ENCODE measurements at regions not wholly inside any gene's neighbourhood (a gene's known extent, or its start where the extent isn't known, plus 50 kb on each side); places are given as distances from the start of the nearest gene placed in this dataset.

DNA sequence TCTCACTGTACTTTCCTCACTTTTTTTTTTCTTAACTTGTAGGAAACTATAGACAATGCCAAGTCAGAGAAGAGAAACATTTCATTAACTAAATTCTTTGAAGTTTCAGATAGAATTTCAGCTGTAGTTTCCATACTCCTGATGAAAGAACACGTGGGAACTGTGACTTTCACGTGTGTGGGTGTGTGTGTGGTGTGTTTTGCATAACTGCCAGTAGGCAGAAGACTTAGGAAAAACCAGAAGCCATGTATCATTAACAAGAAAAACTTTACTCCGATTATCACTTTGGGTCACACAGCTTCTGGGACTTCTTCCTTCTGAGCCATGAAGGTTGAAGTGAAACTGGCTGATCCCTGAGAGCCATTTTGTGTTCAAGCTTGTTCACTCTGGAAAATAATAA is 483.3 kb downstream of the TFAP2B start:
- no peak for TF ChIP-seq GATA3 (IDR thresholded peaks at IDR 0.05; ENCODE audit: low read depth, low read length)
- no peak for TF ChIP-seq GATA2 (IDR thresholded peaks at IDR 0.05; ENCODE audit: low read depth, low read length)

- no peak for TF ChIP-seq GATA3 (IDR thresholded peaks at IDR 0.05; ENCODE audit: low read depth, low read length)
- no peak for TF ChIP-seq GATA2 (IDR thresholded peaks at IDR 0.05; ENCODE audit: low read depth, low read length)
Observed at GRCh38 chr6:51302431-51302830, 483.8 kb downstream of the TFAP2B start.

DNA sequence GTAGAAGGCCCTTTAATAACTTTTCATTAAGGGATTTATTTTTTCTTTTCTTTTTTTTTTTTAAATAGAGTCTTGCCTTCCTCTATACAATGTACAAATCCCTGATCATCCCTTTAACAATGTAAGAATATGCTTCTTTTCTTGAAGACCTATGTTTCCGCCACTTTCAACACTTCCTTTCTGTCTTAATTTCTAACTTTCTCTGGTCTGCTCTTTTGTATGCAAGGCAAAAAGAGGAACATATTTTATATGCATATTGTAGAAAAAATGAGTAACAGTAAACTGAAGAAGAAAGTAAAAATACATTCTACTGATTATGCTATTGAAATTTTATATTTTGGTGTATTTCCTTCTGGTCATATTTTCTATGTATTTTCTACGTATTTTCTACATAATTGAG is 484.7 kb downstream of the TFAP2B start:
- TF ChIP-seq GATA2 (IDR thresholded peaks at IDR 0.05; ENCODE audit: low read depth, low read length) (no peak), GATA3 (IDR thresholded peaks at IDR 0.05; ENCODE audit: low read depth, low read length) (no peak)

DNA sequence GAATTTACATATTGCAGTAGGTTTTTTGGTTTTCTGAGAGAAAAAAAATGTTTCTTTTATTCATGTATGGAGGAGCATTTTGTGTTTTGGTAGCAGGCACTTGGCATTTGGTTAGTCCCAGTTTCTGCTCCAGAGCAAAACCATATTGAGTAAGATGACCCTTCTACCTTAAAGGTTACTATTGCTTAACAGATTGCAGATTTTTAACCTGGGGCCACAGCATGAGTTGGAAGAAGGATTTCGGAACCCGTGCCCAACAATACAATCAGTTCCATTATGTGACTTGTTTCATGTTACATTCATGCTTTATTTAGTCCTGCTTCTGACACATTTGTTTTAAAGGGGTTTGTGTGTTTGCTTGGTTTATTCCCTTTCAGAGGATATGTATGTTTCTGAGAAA is 496.3 kb downstream of the TFAP2B start:
- TF ChIP-seq GATA2 (IDR thresholded peaks at IDR 0.05; ENCODE audit: low read depth, low read length) (no peak), GATA3 (IDR thresholded peaks at IDR 0.05; ENCODE audit: low read depth, low read length) (no peak)

GRCh38 chr6:51318674-51319073 is 500.0 kb downstream of the TFAP2B start:
- no peak for TF ChIP-seq GATA2 (IDR thresholded peaks at IDR 0.05; ENCODE audit: low read depth, low read length)
- no peak for TF ChIP-seq GATA3 (IDR thresholded peaks at IDR 0.05; ENCODE audit: low read depth, low read length)

GRCh38 chr6:51322505-51322904 is 503.8 kb downstream of the TFAP2B start:
- TF ChIP-seq GATA3 (IDR thresholded peaks at IDR 0.05; ENCODE audit: low read depth, low read length) (no peak), GATA2 (IDR thresholded peaks at IDR 0.05; ENCODE audit: low read depth, low read length) (no peak)

- TF ChIP-seq GATA2 (IDR thresholded peaks at IDR 0.05; ENCODE audit: low read depth, low read length) (no peak), GATA3 (IDR thresholded peaks at IDR 0.05; ENCODE audit: low read depth, low read length) (no peak)
Observed at GRCh38 chr6:51323056-51323455, 504.4 kb downstream of the TFAP2B start.

GRCh38 chr6:51330971-51331370 is 512.3 kb downstream of the TFAP2B start:
- TF ChIP-seq GATA3 (IDR thresholded peaks at IDR 0.05; ENCODE audit: low read depth, low read length) (no peak), GATA2 (IDR thresholded peaks at IDR 0.05; ENCODE audit: low read depth, low read length) (no peak)

DNA sequence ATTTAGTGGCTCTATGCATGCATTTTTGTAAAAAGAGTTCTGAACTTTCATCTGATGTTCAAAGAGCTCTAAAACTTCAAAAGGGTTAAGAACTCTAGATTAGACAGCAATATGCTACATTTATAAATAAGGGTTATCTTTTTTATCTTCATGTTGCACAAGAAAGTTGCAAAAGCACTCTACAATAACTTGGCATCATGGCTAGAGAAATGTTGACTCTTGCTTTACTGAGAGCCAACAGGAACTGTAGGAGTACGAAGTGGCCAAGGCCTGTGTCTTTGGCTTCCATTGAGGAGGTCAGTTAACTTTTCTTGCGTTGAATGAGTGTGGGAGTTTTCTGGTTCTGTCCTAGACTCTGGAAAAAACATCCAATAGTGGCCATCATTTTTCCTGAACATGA is 516.9 kb downstream of the TFAP2B start:
- TF ChIP-seq GATA2 (IDR thresholded peaks at IDR 0.05; ENCODE audit: low read depth, low read length) (no peak), GATA3 (IDR thresholded peaks at IDR 0.05; ENCODE audit: low read depth, low read length) (no peak)

DNA sequence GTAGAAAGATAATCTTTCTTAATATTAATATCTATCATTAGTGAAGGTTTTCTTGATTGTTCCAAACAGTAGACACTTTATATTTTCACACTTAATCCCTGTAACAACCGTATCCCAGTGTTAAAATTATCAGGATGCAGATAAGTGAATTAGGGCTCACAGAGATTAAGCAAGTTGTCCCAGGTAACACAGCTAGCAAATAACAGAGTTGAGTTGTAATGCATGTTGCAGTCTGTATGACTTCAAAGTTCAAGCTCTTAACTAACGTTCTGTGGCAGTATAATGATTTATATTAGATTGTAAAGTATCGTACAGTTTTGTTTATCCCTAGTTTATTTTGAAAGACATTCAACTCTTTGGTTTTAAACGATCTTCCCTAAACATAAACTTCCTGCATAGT is 517.5 kb downstream of the TFAP2B start:
- TF ChIP-seq GATA2 (IDR thresholded peaks at IDR 0.05; ENCODE audit: low read depth, low read length) = no peak
- no peak for TF ChIP-seq GATA3 (IDR thresholded peaks at IDR 0.05; ENCODE audit: low read depth, low read length)

GRCh38 chr6:51337277-51337676 is 518.6 kb downstream of the TFAP2B start:
- TF ChIP-seq GATA3 (IDR thresholded peaks at IDR 0.05; ENCODE audit: low read depth, low read length) = no peak
- no peak for TF ChIP-seq GATA2 (IDR thresholded peaks at IDR 0.05; ENCODE audit: low read depth, low read length)

GRCh38 chr6:51339108-51339507 is 520.4 kb downstream of the TFAP2B start:
- no peak for TF ChIP-seq GATA3 (IDR thresholded peaks at IDR 0.05; ENCODE audit: low read depth, low read length)
- TF ChIP-seq GATA2 (IDR thresholded peaks at IDR 0.05; ENCODE audit: low read depth, low read length) = no peak

DNA sequence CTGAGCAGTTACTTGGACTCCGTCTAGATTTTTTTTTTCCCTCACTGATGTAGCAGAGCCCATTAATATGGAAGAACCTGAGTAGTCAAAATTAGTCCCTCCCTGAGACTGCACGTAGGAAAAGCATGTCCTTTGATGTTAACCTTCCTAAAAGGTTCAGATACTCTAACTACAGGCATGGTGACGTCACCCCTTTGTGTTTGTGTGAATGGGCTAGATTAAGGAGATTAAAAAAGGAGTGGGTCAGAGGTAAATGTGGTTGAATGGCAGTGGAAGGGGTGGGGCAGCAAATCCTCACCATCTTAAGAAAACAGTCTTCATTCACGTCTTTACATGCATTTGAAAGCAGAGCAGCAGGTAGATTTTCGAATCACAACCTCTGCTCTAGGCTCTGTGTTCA is 521.1 kb downstream of the TFAP2B start:
- TF ChIP-seq GATA2 (IDR thresholded peaks at IDR 0.05; ENCODE audit: low read depth, low read length) (no peak), GATA3 (IDR thresholded peaks at IDR 0.05; ENCODE audit: low read depth, low read length) (no peak)

GRCh38 chr6:51342393-51342792 is 523.7 kb downstream of the TFAP2B start:
- no peak for TF ChIP-seq GATA3 (IDR thresholded peaks at IDR 0.05; ENCODE audit: low read depth, low read length)
- no peak for TF ChIP-seq GATA2 (IDR thresholded peaks at IDR 0.05; ENCODE audit: low read depth, low read length)

- no peak for TF ChIP-seq GATA2 (IDR thresholded peaks at IDR 0.05; ENCODE audit: low read depth, low read length)
- TF ChIP-seq GATA3 (IDR thresholded peaks at IDR 0.05; ENCODE audit: low read depth, low read length) = no peak
Observed at GRCh38 chr6:51349857-51350256, 531.2 kb downstream of the TFAP2B start.

DNA sequence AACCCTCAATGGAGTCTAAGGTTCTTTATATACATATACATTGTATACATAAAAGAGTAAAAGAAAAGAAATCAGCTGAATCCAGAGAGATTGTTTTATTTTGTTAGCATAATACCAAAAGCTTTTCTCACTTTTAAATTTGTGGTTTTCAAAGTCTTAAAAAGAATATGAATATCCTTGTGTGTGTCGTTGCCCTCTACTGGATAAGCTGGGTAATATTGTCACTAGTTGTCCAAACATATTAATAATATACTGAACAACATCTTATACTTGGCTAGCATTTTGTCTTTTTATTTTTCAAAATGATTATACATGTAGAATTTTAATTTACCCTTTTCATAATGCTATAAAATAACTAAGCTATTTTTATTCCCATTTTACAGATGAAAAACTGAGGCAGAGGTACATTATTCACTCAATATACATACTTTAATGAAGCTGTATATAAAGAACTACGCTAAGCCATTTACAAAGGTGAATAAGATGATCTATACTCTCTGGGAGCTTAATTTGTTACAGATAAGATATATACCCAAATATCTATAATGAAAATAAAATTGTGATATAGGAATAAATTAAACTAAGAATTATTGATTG is 531.7 kb downstream of the TFAP2B start:
- TF ChIP-seq GATA2 (IDR thresholded peaks at IDR 0.05; ENCODE audit: low read depth, low read length) (no peak), GATA3 (IDR thresholded peaks at IDR 0.05; ENCODE audit: low read depth, low read length) (no peak)

All from SH-SY5Y (cell line).